SU-DHL-6 (cell line): ENCODE measurements at regions not wholly inside any gene's neighbourhood (a gene's known extent, or its start where the extent isn't known, plus 50 kb on each side); places are given as distances from the start of the nearest gene placed in this dataset.

Experiments
- H2AFZ ChIP-seq: fragments of 200-600 bp; sonication (generic); 2 replicates; pipeline ENCODE4 v1.6.1; 2014; ENCODE audit warnings: low read depth, mild to moderate bottlenecking, moderate library complexity, mixed read lengths, antibody characterized with exemption, low read length; ENCODE audit not compliant: severe bottlenecking
- H3F3A ChIP-seq: fragments of 200-600 bp; shearing (Covaris generic); 2 replicates; pipeline ENCODE4 v1.6.0; 2016; ENCODE audit warnings: antibody characterized with exemption, mild to moderate bottlenecking; ENCODE audit not compliant: insufficient read depth
- H3K27ac ChIP-seq: fragments of 200-600 bp; sonication (generic); 2 replicates; pipeline ENCODE4 v1.5.1; 2016; ENCODE audit warnings: low read depth, mild to moderate bottlenecking, low read length, moderate library complexity, mixed read lengths
- H3K27me3 ChIP-seq: fragments of 200-600 bp; sonication (generic), shearing (Covaris generic); 2 replicates; pipeline ENCODE4 v1.6.0; 2014; ENCODE audit warnings: mild to moderate bottlenecking, low read length
- H3K36me3 ChIP-seq: fragments of 200-600 bp; sonication (generic); 2 replicates; pipeline ENCODE4 v1.6.1; 2014; ENCODE audit warnings: mild to moderate bottlenecking, low read length, mixed read lengths
- H3K4me2 ChIP-seq: fragments of 300-600, 200-600 bp; shearing (Covaris generic), sonication (generic); 2 replicates; pipeline ENCODE4 v1.6.0; 2014; ENCODE audit warnings: low read length, low read depth, mild to moderate bottlenecking; ENCODE audit not compliant: poor library complexity, severe bottlenecking
- H3K4me3 ChIP-seq: fragments of 200-600 bp; sonication (generic); 2 replicates; pipeline ENCODE4 v1.5.1; 2014; ENCODE audit warnings: antibody characterized with exemption, low read length, mild to moderate bottlenecking, mixed read lengths; ENCODE audit not compliant: insufficient read depth, poor library complexity, severe bottlenecking
- H3K79me2 ChIP-seq: fragments of 200-600 bp; sonication (generic); 2 replicates; pipeline ENCODE4 v1.6.1; 2014; ENCODE audit warnings: mild to moderate bottlenecking, low read length, moderate library complexity; ENCODE audit not compliant: insufficient read depth
- H3K9ac ChIP-seq: fragments of 200-600 bp; sonication (generic); 2 replicates; pipeline ENCODE4 v1.7.0; 2014; ENCODE audit warnings: mild to moderate bottlenecking, low read length
- H3K9me2 ChIP-seq: fragments of 200-600 bp; sonication (generic); replicated peaks from 2 replicates; pipeline ENCODE4 v1.6.1; 2014; ENCODE audit warnings: low read length; ENCODE audit not compliant: insufficient read depth
- H3K9me3 ChIP-seq: fragments of 200-600 bp; sonication (generic); 2 replicates; pipeline ENCODE4 v1.6.1; 2014; ENCODE audit warnings: low read length, mixed read lengths; ENCODE audit not compliant: insufficient read depth
- H4K20me1 ChIP-seq: fragments of 200-600 bp; sonication (generic); 2 replicates; pipeline ENCODE4 v1.6.1; 2014; ENCODE audit warnings: low read depth, mild to moderate bottlenecking, antibody characterized with exemption, low read length, moderate library complexity, mixed read lengths
- CTCF ChIP-seq: fragments of 200-600 bp; sonication (generic); IDR thresholded peaks from one replicate; pipeline ENCODE4 v1.5.1; 2017; ENCODE audit warnings: antibody characterized with exemption, mild to moderate bottlenecking, low read length, moderate library complexity; ENCODE audit not compliant: insufficient read depth, poor library complexity, severe bottlenecking
- EZH2phosphoT487 ChIP-seq: fragments of 200-600 bp; sonication (generic), shearing (Covaris generic); conservative IDR thresholded peaks from 2 replicates; pipeline ENCODE4 v1.6.1; 2018; ENCODE audit warnings: mild to moderate bottlenecking, antibody characterized with exemption, low read length, moderate library complexity, mixed read lengths

- Histone ChIP-seq H3K27me3 (no peaks in the 10 kb centered on the region), H3K9ac (no peak overlapping the region), H3K27ac (no peak overlapping the region), H4K20me1 (no peaks in the 10 kb centered on the region), H3K4me3 (no peak overlapping the region), H3K9me2 (no peaks in the 10 kb centered on the region), H3K79me2 (no peaks in the 10 kb centered on the region), H3K4me2 (no peak overlapping the region), H3K36me3 (no peaks in the 10 kb centered on the region), H3F3A (no peaks in the 10 kb centered on the region), H2AFZ (no peak overlapping the region), H3K9me3 (no peaks in the 10 kb centered on the region)
- no peak for TF ChIP-seq EZH2phosphoT487
- no peak for TF ChIP-seq CTCF
Measured at GRCh38 chr2:12363138-12363537, 353.6 kb upstream of the TRIB2 start.

- Histone ChIP-seq H3K36me3 (no peaks in the 10 kb centered on the region), H3K27ac (no peak overlapping the region), H3K79me2 (no peaks in the 10 kb centered on the region), H3K27me3 (no peaks in the 10 kb centered on the region), H3K9ac (no peak overlapping the region), H4K20me1 (no peaks in the 10 kb centered on the region), H3F3A (no peaks in the 10 kb centered on the region), H3K4me3 (no peak overlapping the region), H3K4me2 (no peak overlapping the region), H3K9me3 (no peaks in the 10 kb centered on the region), H3K9me2 (no peaks in the 10 kb centered on the region), H2AFZ (no peak overlapping the region)
- no peak for TF ChIP-seq EZH2phosphoT487
- no peak for TF ChIP-seq CTCF
Measured at GRCh38 chr2:12363569-12363968, 353.2 kb upstream of the TRIB2 start.

- Histone ChIP-seq H4K20me1 (no peaks in the 10 kb centered on the region), H3K4me3 (no peak overlapping the region), H3K9ac (no peak overlapping the region), H3F3A (no peaks in the 10 kb centered on the region), H2AFZ (no peak overlapping the region), H3K4me2 (no peak overlapping the region), H3K27ac (no peak overlapping the region), H3K27me3 (no peaks in the 10 kb centered on the region), H3K9me2 (no peaks in the 10 kb centered on the region), H3K79me2 (no peaks in the 10 kb centered on the region), H3K36me3 (no peaks in the 10 kb centered on the region), H3K9me3 (no peaks in the 10 kb centered on the region)
- TF ChIP-seq CTCF, result no peak
- no peak for TF ChIP-seq EZH2phosphoT487
Measured at GRCh38 chr2:12369566-12369965, 347.2 kb upstream of the TRIB2 start.

- Histone ChIP-seq H2AFZ (no peak overlapping the region), H3K27me3 (no peaks in the 10 kb centered on the region), H3K36me3 (no peaks in the 10 kb centered on the region), H3K4me3 (no peak overlapping the region), H3K4me2 (no peak overlapping the region), H3F3A (no peaks in the 10 kb centered on the region), H3K9ac (no peak overlapping the region), H3K27ac (no peak overlapping the region), H3K9me2 (no peaks in the 10 kb centered on the region), H3K9me3 (no peaks in the 10 kb centered on the region), H4K20me1 (no peaks in the 10 kb centered on the region), H3K79me2 (no peaks in the 10 kb centered on the region)
- no peak for TF ChIP-seq CTCF
- TF ChIP-seq EZH2phosphoT487, result no peak
Measured at GRCh38 chr2:12376025-12376424, 340.7 kb upstream of the TRIB2 start.
